Testis (tissue), 2 donors: ENCODE measurements at regions not wholly inside any gene's neighbourhood (a gene's known extent, or its start where the extent isn't known, plus 50 kb on each side); places are given as distances from the start of the nearest gene placed in this dataset.

ENCODE experiments used
- DNase-seq: peaks from one replicate; pipeline ENCODE4 v3.0.0-alpha.2; 2019
- H3K27ac ChIP-seq, 2 donors: fragments of 200-600 bp; sonication (generic); one replicate each; pipeline ENCODE4 v1.5.1; 2019
- H3K27me3 ChIP-seq: fragments of 200-600 bp; sonication (generic); one replicate; pipeline ENCODE4 v1.5.1; 2019
- H3K36me3 ChIP-seq: fragments of 200-600 bp; sonication (generic); one replicate; pipeline ENCODE4 v1.5.1; 2017; ENCODE audit warnings: low read depth; ENCODE audit errors: missing control alignments
- H3K4me1 ChIP-seq: fragments of 200-600 bp; sonication (generic); one replicate; pipeline ENCODE4 v1.5.1; 2019
- H3K4me3 ChIP-seq, 2 donors: fragments of 200-600 bp; sonication (generic); one replicate each; pipeline ENCODE4 v1.5.1; 2017 to 2019
- H3K9me3 ChIP-seq: fragments of 200-600 bp; sonication (generic); one replicate; pipeline ENCODE4 v1.5.1; 2017
- POLR2A ChIP-seq: fragments of 450-650 bp; IDR thresholded peaks from one replicate; pipeline ENCODE4 v1.6.1; 2017; ENCODE audit warnings: antibody characterized with exemption, mild to moderate bottlenecking, moderate library complexity
- WGBS, 2 donors: methylation state at CpG; one replicate each; pipeline ENCODE4 v1.1.5; 2018; 5-methylcytosine and 5-hydroxymethylcytosine counted together
- intact Hi-C: fragments of 100-400 bp; cut with DNase I; formaldehyde crosslinking; loops from one replicate; pipeline ENCODE4 v1.15.1; 2023; ENCODE audit warnings: low total_unique reads
- TF ChIP-seq, protein P1 (sequence below), 3 experiments: fragments of 450-650 bp in 2 of 3; fragments of 200-600 bp in 1 of 3; sonication (generic) in 1 of 3; IDR thresholded peaks; one replicate each; pipeline ENCODE4 v1.5.1; 2016 to 2019; ENCODE audit warnings: antibody characterized with exemption in 3 of 3, mild to moderate bottlenecking in 2 of 3, moderate library complexity in 1 of 3

GRCh38 chr9:96169901-96170300, 132.1 kb downstream of the HSD17B3 start:
- Histone ChIP-seq H3K9me3 (no peaks in the 10 kb centered on the region), H3K27me3 (no peaks in the 10 kb centered on the region), H3K36me3 (no peaks in the 10 kb centered on the region), H3K4me3 (no peak overlapping the region), H3K27ac (peak overlapping the region; percentile 80 to 85), H3K4me1 (peaks cover 30% of the 10 kb centered on the region)
- no peak for TF ChIP-seq POLR2A
- TF ChIP-seq, protein P1, sequence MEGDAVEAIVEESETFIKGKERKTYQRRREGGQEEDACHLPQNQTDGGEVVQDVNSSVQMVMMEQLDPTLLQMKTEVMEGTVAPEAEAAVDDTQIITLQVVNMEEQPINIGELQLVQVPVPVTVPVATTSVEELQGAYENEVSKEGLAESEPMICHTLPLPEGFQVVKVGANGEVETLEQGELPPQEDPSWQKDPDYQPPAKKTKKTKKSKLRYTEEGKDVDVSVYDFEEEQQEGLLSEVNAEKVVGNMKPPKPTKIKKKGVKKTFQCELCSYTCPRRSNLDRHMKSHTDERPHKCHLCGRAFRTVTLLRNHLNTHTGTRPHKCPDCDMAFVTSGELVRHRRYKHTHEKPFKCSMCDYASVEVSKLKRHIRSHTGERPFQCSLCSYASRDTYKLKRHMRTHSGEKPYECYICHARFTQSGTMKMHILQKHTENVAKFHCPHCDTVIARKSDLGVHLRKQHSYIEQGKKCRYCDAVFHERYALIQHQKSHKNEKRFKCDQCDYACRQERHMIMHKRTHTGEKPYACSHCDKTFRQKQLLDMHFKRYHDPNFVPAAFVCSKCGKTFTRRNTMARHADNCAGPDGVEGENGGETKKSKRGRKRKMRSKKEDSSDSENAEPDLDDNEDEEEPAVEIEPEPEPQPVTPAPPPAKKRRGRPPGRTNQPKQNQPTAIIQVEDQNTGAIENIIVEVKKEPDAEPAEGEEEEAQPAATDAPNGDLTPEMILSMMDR (IDR thresholded peaks at IDR 0.05) = no peak
- 67 to 73% methylated on average over 6 of the region's 6 CpGs for WGBS, 2 donors
- no peak for DNase-seq
- intact Hi-C loops = no loop called here

GRCh38 chr9:96169484-96169883, 132.5 kb downstream of the HSD17B3 start:
- Histone ChIP-seq H3K4me1 (peaks cover 28% of the 10 kb centered on the region), H3K9me3 (no peaks in the 10 kb centered on the region), H3K27ac (peak overlapping the region; percentile 80 to 85), H3K27me3 (no peaks in the 10 kb centered on the region), H3K36me3 (no peaks in the 10 kb centered on the region), H3K4me3 (no peak overlapping the region)
- 23 to 32% methylated on average over 12 to 15 of the region's 15 CpGs for WGBS, 2 donors
- intact Hi-C loops = no loop called here
- no peak for TF ChIP-seq POLR2A
- TF ChIP-seq, protein P1 (IDR thresholded peaks at IDR 0.05) = no peak
- peak; percentile 88 for DNase-seq

DNA sequence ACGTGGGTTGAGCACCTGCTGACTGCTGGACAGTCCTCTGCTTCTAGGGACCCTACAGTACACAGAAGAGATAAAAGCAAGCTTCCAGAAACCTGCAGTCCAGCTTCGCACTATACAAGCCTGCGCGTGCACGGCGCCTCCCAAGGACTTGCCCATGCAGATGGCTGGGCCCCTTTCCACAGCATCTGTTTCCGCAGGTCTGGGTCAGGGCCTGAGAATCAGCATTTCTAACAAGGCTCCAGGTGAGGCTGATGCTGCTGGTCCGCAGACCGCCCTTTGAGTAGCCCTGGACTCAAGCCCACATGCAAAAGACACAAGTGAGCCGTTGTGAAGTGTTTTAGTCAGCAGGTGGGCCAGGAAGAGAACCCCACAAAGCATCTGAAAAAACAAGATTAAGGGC, 133.1 kb downstream of the HSD17B3 start:
- no peak for DNase-seq
- 61 to 63% methylated on average over 5 to 10 of the region's 10 CpGs for WGBS, 2 donors
- peak overlapping the region; percentile 80 to 85 for H3K27ac ChIP-seq

DNA sequence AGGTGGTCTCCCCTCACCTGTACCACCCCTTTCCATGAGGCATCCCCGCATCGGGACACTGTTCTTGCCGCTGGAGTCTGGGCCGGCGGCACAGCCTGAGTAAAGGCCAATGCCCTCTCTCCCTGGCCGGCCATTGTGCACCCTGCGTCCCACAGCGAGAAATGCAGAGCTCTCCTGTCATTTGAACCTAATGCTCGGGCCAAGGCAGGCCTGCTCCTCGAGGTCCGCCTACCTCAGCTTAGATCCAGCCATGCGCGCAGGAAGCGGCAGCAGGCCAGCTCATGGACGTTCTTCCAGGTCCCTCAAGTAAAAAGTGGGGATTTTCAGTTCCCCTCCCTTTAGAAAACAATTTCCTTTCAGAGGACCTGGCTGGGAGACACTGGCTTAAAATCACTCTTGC, 135.0 kb downstream of the HSD17B3 start:
- no peaks in the 10 kb centered on the region for H3K36me3 ChIP-seq
- WGBS, 2 donors = 91 to 99% methylated on average over 10 to 15 of the region's 15 CpGs
- peaks cover 29% of the 10 kb centered on the region for H3K4me1 ChIP-seq
- intact Hi-C loops = no loop called here
- no peaks in the 10 kb centered on the region for H3K27me3 ChIP-seq
- no peak overlapping the region for H3K27ac ChIP-seq
- no peak for DNase-seq
- no peak overlapping the region for H3K4me3 ChIP-seq
- TF ChIP-seq, protein P1 (IDR thresholded peaks at IDR 0.05) = no peak
- no peak for TF ChIP-seq POLR2A
- no peaks in the 10 kb centered on the region for H3K9me3 ChIP-seq

More for the DNA sequence above, 133.1 kb downstream of the HSD17B3 start:
- Histone ChIP-seq H3K4me3 (no peak overlapping the region), H3K4me1 (peaks cover 30% of the 10 kb centered on the region), H3K36me3 (no peaks in the 10 kb centered on the region), H3K27me3 (no peaks in the 10 kb centered on the region), H3K9me3 (no peaks in the 10 kb centered on the region)
- intact Hi-C loops = no loop called here
- TF ChIP-seq, protein P1 (IDR thresholded peaks at IDR 0.05) = no peak
- no peak for TF ChIP-seq POLR2A

- Histone ChIP-seq H3K27me3 (no peaks in the 10 kb centered on the region), H3K36me3 (no peaks in the 10 kb centered on the region), H3K27ac (peak overlapping the region in 1 of 2 donors; percentile 60), H3K4me3 (no peak overlapping the region), H3K9me3 (no peaks in the 10 kb centered on the region), H3K4me1 (peaks cover 19% of the 10 kb centered on the region)
- DNase-seq = no peak
- TF ChIP-seq, protein P1 (IDR thresholded peaks at IDR 0.05) = no peak
- TF ChIP-seq POLR2A = no peak
- intact Hi-C loops = no loop called here
- 64 to 67% methylated on average over 11 of the region's 11 CpGs for WGBS, 2 donors
These were observed 137.7 kb downstream of the HSD17B3 start for GRCh38 chr9:96164268-96164683.
